Activated CD4-positive, alpha-beta T cell treated with anti-CD3 and anti-CD28 coated beads, Interleukin-2, Interleukin-4, amounts not matched to agents 100 ng/mL and 50 ng/mL, durations not matched to agents 16 hours and 8 hours (primary cell): ENCODE measurements at regions not wholly inside any gene's neighbourhood (a gene's known extent, or its start where the extent isn't known, plus 50 kb on each side); places are given as distances from the start of the nearest gene placed in this dataset.
"Not testable (repeated sequence)": the region's sequence is repeated elsewhere in the genome, so short reads cannot be mapped to it uniquely, and the experiment has no call there.

ENCODE experiments used
- DNase-seq: peaks from one replicate; pipeline ENCODE4 v3.0.0-alpha.2; 2020; ENCODE audit warnings: low spot score

DNA sequence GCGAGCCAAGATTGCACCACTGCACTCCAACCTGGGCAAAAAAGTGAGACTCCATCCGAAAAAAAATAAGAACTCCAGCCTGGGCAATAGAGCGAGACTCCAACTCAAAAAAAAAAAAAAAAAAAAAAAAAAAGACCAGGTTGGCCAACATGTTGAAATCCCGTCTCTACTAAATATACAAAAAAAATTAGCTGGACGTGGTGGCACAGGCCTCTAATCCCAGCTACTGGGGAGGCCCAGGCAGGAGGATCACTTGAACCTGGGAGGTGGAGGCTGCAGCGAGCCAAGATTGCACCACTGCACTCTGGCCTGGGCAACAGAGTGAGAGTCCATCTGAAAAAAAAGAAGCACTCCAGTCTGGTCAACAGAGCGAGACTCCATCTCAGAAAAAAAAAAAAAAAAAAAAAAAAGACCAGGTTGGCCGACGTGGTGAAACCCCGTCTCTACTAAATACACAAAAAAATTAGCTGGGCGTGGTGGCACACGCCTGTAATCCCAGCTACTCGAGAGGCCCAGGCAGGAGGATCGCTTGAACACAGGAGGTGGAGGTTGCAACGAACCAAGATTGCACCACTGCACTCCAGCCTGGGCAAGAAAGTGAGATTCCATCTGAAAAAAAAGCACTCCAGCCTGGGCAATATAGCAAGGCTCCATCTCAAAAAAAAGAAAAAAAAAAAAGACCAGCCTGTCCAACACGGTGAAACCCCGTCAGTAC lies 1603.7 kb downstream of the RPIA start:
- DNase-seq: not testable (repeated sequence)

DNA sequence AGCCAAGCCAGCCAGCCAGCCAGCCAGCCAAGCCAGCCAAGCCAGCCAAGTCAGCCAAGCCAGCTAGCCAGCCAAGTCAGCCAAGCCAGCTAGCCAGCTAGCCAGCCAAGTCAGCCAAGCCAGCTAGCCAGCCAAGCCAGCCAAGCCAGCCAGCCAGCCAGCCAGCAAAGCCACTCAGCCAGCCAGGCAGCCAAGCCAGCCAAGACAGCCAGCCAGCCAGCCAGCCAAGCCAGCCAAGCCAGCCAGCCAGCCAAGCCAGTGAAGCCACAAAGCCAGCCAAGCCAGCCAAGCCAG lies 1605.0 kb downstream of the RPIA start:
- not testable (repeated sequence) for DNase-seq

DNA sequence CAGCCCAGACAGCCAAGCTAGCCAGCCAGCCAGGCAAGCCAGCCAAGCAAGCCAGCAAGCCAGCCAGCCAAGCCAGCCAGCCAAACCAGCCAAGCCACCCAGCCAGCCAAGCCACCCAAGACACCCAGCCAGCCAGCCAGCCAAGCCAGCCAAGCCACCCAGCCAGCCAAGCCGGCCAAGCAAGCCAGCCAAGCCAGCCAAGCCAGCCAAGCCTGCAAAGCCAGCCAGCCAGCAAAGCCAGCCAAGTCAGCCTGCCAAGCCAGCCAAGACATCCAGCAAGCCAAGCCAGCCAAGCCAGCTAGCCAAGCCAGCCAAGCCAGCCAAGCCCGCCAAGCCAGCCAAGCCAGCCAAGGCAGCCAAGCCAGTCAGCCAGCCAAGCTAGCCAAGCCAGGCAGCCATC lies 1606.2 kb downstream of the RPIA start:
- DNase-seq: not testable (repeated sequence)

DNA sequence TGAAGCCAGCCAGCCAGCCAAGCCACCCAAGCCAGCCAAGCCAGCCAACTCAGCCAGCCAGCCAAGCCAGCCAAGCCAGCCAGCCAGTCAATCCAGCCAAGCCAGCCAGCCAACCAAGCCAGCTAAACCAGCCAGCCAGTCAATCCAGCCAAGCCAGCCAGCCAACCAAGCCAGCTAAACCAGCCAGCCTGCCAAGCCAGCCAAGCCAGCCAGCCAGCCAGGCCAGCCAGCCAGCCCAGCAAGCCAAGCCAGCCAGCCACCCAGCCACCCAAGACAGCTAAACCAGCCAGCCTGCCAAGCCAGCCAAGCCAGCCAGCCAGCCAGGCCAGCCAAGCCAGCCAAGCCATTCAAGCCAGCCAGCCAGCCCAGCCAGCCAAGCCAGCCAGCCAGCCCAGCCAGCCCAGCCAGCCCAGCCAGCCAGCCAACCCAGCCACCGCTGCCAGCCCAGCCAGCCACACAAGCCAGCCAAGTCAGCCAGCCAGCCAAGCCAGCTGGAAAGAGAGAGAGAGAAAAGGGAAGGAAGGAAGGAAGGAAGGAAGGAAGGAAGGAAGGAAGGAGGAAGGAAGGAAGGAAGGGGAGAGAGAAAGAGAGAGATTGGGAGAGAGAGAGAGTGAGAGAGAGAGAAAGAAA lies 1606.8 kb downstream of the RPIA start:
- DNase-seq: not testable (repeated sequence)

DNA sequence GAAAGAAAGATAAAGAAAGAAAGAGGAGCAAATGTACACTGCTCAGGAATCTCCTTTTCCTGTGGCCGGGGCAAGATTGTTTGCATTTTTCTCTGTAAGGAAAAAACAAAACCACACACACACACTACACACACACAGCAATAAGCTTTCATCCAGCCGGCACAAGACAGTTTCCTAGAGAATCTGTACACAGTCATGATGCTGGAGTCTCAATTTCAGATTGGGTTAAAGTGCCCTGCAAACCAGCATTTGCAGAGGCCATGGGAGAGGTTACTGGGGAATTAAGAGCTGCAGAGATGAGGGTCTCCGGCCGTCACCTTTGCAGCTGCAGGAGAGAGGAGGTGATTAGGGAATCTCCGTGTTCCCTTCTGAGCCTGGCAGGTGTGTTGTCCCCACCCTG lies 1607.5 kb downstream of the RPIA start:
- not testable (repeated sequence) for DNase-seq

DNA sequence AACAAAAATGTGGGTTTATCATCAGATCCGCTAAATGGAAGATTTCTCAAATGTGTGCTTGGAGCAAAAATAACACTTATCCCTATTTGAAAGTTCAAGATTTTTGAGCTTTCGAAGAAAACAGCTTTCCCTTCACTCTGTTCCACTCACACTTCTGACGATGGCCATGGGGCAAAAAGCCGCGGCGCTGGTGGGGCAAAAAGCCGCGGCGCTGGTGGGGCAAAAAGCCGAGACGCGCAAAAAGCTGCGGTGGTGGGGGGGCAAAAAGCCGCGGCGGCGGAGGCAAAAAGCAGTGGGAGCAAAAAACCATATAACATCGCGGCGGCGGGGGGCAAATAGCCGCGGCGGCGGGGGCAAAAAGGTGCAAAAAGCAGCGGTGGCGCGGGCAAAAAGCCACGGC lies 1631.5 kb downstream of the RPIA start:
- not testable (repeated sequence) for DNase-seq

DNA sequence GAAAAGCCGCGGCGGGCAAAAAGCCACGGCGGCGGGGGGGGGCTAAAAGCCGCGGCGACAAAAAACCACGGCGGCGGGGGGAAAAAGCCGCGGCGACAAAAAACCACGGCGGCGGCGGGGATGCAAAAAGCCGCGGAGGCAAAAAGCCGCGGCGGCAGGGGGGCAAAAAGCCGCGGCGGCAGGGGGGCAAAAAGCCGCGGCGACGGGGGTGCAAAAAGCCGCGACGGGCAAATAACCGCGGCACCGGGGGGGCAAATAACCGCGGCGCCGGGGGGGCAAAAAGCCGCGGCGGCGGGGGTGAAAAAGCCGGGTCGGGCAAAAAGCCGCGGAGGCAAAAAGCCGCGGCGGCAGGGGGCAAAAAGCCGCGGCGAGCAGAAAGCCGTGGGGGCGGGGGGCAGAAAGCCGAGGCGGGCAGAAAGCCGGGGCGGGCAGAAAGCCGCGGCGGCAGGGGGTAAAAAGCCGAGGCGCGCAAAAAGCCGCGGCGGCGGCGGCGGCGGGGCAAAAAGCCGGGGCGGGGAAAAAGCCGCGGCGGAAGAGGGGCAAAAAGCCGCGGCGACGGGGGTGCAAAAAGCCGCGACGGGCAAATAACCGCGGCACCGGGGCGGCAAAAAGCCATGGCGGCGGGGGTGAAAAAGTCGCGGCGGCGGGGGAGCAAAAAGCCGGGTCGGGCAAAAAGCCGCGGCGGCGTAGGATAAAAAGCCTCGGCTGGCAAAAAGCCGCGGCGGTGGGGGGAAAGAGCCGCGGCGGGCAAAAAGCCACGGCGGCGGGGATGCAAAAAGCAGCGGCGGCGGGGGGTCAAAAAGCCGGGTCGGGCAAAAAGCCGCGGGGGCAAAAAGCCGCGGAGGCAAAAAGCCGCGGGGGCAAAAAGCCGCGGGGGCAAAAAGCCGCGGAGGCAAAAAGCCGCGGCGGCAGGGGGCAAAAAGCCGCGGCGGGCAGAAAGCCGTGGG lies 1632.4 kb downstream of the RPIA start:
- not testable (repeated sequence) for DNase-seq

DNA sequence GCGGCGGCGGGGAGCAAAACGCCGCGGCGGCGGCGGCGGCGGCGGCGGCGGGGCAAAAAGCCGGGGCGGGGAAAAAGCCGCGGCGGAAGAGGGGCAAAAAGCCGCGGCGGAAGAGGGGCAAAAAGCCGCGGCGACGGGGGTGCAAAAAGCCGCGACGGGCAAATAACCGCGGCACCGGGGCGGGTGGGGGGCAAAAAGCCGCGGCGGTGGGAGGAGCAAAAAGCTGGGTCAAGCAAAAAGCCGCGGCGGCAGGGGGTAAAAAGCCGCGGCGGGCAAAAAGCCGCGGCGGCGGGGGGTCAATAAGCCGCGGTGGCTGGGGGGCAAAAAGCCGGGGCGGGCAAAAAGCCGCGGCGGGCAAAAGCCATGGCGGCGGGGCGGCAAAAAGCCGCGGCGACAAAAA lies 1633.2 kb downstream of the RPIA start:
- DNase-seq: not testable (repeated sequence)

DNA sequence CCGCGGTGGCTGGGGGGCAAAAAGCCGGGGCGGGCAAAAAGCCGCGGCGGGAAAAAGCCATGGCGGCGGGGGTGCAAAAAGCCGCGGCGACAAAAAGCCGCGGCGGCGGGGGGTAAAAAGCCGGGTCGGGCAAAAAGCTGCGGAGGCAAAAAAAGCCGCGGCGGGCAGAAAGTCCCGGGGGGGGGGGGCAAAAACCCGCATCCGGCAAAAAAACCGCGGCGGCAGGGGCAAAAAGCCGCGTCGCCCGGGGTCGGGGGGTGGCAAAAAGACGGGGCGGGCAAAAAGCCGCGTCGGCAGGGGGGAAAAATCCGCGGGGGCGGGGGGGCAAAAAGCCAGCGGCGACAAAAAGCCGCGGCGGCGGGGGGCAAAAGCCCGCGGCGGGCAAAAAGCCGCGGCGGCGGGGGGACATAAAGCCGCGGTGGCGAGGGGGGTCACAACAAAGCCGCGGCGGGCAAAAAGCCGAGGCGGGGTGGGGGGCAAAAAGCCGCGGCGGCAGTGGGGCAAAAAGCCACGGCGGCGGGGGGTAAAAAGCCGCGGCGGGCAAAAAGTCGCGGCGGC lies 1634.4 kb downstream of the RPIA start:
- DNase-seq: not testable (repeated sequence)

DNA sequence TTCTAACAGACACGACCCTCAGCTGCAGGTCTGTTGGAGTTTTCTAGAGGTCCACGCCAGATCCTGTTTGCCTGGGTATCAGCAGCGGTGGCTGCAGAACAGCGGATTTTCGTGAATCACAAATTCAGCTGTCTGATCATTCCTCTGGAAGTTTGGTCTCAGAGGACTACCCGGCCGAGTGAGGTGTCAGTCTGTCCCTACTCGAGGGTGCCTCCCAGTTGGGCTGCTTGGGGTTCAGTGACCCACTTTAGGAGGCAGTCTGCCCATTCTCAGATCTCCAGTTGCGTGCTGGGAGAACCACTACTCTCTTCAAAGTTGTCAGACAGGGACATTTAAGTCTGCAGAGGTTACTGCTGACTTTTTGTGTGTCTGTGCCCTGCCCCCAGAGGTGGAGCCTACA lies 1664.1 kb downstream of the RPIA start:
- not testable (repeated sequence) for DNase-seq

DNA sequence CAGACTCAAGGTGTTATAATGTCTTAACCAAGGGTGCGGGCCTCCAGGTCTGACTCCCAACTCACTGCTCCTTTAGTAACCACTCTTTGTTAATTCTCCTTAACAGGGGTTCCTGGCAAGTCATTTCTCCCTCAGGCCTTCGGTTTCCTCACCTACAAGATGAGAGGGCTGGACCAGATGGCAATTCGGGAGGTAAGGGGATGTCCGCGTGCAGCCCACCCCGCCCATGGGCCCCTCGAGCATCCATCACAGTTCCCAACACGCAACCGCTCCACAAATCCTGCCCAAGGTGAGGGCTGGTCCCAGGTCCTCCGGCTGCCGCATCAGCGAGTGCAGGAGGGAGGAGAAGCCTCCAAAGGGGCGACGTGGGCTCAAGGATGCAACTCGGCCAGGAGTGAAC lies 1667.9 kb downstream of the RPIA start:
- not testable (repeated sequence) for DNase-seq

DNA sequence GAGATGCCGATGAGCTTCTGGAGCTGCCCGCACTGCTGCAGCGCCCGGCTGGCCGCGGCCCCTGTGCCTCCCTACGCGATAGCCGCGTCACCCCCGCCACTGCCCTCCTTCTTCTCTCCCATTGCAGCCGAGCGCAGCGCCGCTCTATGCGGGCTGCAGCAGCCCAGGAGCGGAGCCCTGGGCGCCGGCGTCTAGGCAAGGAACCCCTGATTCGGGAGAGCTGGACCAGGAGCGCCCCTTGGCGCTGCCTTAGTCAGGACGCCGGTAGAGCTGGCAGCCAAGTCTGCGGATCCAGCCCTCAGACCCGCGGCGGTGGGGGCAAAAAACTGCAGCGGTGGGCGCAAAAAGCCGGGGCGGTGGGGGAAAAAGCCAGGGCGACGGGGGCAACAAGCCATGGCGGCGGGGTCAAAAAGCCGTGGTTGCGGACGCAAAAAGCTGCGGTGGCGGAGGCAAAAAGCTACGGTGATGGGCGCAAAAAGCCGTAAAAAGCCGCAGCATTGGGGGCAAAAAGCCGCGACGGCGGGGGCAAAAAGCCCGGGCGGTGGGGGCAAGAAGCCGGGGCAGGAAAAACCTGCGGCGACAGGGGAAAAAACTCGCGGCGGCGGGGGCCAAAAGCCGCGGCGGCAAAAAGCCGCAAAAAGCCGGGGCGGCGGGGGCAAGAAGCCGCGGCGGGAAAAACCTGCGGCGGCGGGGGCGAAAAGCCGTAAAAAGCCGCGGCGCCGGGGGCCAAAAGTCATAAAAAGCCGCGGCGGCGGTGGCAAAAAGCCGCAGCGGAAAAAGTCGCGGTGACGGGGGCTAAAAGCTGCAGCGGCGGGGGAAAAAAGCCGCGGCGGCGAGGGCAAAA lies 1668.6 kb downstream of the RPIA start:
- not testable (repeated sequence) for DNase-seq

DNA sequence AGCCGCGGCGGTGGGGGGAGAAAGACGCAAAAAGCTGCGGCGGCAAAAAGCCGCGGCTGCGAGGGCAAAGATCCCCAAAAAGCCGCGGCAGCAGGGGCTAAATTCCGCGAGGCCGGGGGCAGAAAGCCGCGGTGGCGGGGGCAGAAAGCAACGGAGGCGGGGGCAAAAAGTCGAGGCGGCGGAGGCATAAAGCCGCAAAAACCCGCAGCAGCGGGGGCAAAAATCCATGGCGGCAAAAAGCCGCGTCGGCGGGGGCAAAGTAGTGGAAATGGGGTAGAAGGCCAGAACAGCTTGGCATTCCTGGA lies 1669.2 kb downstream of the RPIA start:
- DNase-seq: not testable (repeated sequence)
